NCI-H2081 (cell line): ENCODE measurements at regions not wholly inside any gene's neighbourhood (a gene's known extent, or its start where the extent isn't known, plus 50 kb on each side); places are given as distances from the start of the nearest gene placed in this dataset.

Experiments used
- DNase-seq, 2 experiments: peaks; one replicate each; lab custom pipeline; 2025; lab: John Stamatoyannopoulos, UW

GRCh38 chr15:29425864-29426263 lies 156.2 kb upstream of the NSMCE3 start:
- no peak for DNase-seq

- no peak for DNase-seq
These were observed 154.5 kb upstream of the NSMCE3 start for GRCh38 chr15:29424118-29424517.

- DNase-seq = no peak
These were observed 153.0 kb upstream of the NSMCE3 start for GRCh38 chr15:29422606-29423005.

GRCh38 chr15:29420188-29420587 lies 150.6 kb upstream of the NSMCE3 start:
- no peak for DNase-seq

GRCh38 chr15:29418931-29419330 lies 149.3 kb upstream of the NSMCE3 start:
- DNase-seq = no peak

- DNase-seq = no peak
These were observed 148.6 kb upstream of the NSMCE3 start for GRCh38 chr15:29418178-29418577.

- no peak for DNase-seq
These were observed 141.7 kb upstream of the NSMCE3 start for GRCh38 chr15:29411299-29411698.

GRCh38 chr15:29410338-29410737 lies 140.7 kb upstream of the NSMCE3 start:
- no peak for DNase-seq

GRCh38 chr15:29409890-29410289 lies 140.3 kb upstream of the NSMCE3 start:
- DNase-seq = no peak

- DNase-seq = no peak
These were observed 135.9 kb upstream of the NSMCE3 start for GRCh38 chr15:29405564-29405963.

GRCh38 chr15:29403772-29404171 lies 134.2 kb upstream of the NSMCE3 start:
- peak in 1 of 2 experiments; percentile 22 for DNase-seq

- no peak for DNase-seq
These were observed 132.0 kb upstream of the NSMCE3 start for GRCh38 chr15:29401644-29402043.

GRCh38 chr15:29400701-29401100 lies 131.1 kb upstream of the NSMCE3 start:
- no peak for DNase-seq

GRCh38 chr15:29398907-29399306 lies 129.3 kb upstream of the NSMCE3 start:
- no peak for DNase-seq

- DNase-seq = no peak
These were observed 126.7 kb upstream of the NSMCE3 start for GRCh38 chr15:29396176-29396811.

- DNase-seq = no peak
These were observed 123.8 kb upstream of the NSMCE3 start for GRCh38 chr15:29393443-29393842.

- DNase-seq = no peak
These were observed 122.7 kb upstream of the NSMCE3 start for GRCh38 chr15:29392358-29392757.

GRCh38 chr15:29390051-29390450 lies 120.4 kb upstream of the NSMCE3 start:
- no peak for DNase-seq

GRCh38 chr15:29386523-29386922 lies 116.9 kb upstream of the NSMCE3 start:
- DNase-seq = no peak

GRCh38 chr15:29383367-29383766 lies 113.7 kb upstream of the NSMCE3 start:
- DNase-seq = no peak

GRCh38 chr15:29382862-29383261 lies 113.2 kb upstream of the NSMCE3 start:
- no peak for DNase-seq

GRCh38 chr15:29380466-29380865 lies 110.8 kb upstream of the NSMCE3 start:
- DNase-seq = no peak

GRCh38 chr15:29379647-29380046 lies 110.0 kb upstream of the NSMCE3 start:
- DNase-seq = no peak

GRCh38 chr15:29377161-29377560 lies 107.5 kb upstream of the NSMCE3 start:
- peak in 1 of 2 experiments; percentile 11 for DNase-seq
